ENCODE measurements at regions not wholly inside any gene's neighbourhood (a gene's known extent, or its start where the extent isn't known, plus 50 kb on each side); places are given as distances from the start of the nearest gene placed in this dataset.

DNA sequence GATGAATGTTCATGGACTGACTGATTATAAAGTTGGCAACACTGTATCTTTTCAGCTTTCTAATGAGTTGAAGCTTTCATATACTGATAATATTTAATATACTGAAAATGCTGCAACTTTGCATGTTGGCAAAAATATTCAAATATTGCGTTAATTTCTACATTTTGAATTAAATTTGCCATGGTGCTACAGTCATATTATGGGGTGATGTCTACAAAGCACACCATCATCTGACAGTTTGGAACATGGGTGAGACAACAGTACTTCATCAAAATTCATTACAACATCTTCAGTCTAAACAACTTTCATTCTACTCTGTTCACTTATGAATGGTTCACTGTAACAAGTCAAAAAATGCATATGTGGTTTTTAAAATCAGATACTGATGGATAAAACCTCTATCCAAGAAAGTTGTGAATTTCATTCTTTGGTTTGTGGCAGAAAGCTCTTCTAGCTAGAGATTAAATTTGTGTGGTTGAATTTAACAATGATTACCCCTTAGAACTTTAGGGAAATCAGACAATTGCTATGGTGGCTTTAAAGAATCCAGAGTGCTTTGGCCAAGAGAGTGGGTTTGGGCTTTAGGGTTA is 136.4 kb downstream of the TMEM26 start:
- no peak overlapping the region for H3K9ac ChIP-seq (ENCODE audit: low read length)
- H3K9me3 ChIP-seq (ENCODE audit: low read length) = no peaks in the 10 kb centered on the region
- H3K4me1 ChIP-seq (ENCODE audit: insufficient read depth, low read length) = peaks cover 7% of the 10 kb centered on the region
- no peak overlapping the region for H3K4me3 ChIP-seq (ENCODE audit: low read depth in 1 of 2, low read length in 2 of 2)
- H3K27ac ChIP-seq (ENCODE audit: low read depth, low read length) = no peak overlapping the region
- H3K36me3 ChIP-seq (ENCODE audit: insufficient read depth, low read length) = no peaks in the 10 kb centered on the region
- no peaks in the 10 kb centered on the region for H3K27me3 ChIP-seq (ENCODE audit: control insufficient read depth in 1 of 2, insufficient read depth in 2 of 2, low read length in 2 of 2)

DNA sequence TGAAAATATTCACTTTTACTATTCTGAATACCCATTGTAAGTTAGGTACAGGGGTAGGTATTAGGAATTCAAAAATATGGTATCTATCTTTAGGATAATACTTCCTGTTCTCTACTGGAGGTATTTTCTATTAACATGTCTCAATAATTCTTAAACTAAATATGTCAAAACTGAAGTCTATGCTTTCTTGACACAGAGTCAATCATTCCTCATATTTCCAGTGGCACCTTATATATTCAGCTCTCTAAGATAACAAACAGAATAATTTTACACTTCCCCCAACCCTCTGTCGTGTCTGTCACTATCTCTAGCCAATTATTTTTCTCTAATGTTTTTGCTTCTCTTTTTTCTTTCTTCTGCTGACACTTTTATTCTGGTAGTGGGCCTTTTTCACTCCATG is 138.9 kb downstream of the TMEM26 start:
- peaks cover 7% of the 10 kb centered on the region for H3K4me1 ChIP-seq (ENCODE audit: insufficient read depth, low read length)
- H3K9me3 ChIP-seq (ENCODE audit: low read length) = no peaks in the 10 kb centered on the region
- H3K4me3 ChIP-seq (ENCODE audit: low read depth in 1 of 2, low read length in 2 of 2) = no peak overlapping the region
- no peak overlapping the region for H3K9ac ChIP-seq (ENCODE audit: low read length)
- no peaks in the 10 kb centered on the region for H3K27me3 ChIP-seq (ENCODE audit: control insufficient read depth in 1 of 2, insufficient read depth in 2 of 2, low read length in 2 of 2)
- H3K36me3 ChIP-seq (ENCODE audit: insufficient read depth, low read length) = no peaks in the 10 kb centered on the region
- no peak overlapping the region for H3K27ac ChIP-seq (ENCODE audit: low read depth, low read length)

DNA sequence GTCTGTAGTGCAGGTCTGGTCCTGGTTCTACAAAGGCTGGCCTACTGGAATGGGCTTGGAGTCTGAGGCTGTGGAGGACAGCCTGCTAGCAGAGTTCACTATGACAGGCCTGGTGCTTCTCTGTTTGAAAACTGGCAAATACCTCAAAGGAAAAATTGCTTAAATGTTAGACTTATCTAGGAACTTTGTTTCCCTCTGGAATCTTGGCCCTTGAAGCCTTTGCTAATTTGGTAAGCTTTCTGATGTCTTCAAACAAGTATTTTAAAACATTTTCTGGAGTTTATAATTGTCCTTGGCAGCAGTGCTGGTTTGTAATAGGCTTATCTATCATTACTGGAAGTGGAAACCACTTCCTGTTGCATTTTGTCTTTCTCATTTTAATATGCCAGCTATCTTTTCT is 139.7 kb downstream of the TMEM26 start:
- Histone ChIP-seq H3K36me3 (ENCODE audit: insufficient read depth, low read length) (no peaks in the 10 kb centered on the region), H3K27me3 (ENCODE audit: control insufficient read depth in 1 of 2, insufficient read depth in 2 of 2, low read length in 2 of 2) (no peaks in the 10 kb centered on the region), H3K9ac (ENCODE audit: low read length) (no peak overlapping the region), H3K27ac (ENCODE audit: low read depth, low read length) (no peak overlapping the region), H3K9me3 (ENCODE audit: low read length) (no peaks in the 10 kb centered on the region), H3K4me3 (ENCODE audit: low read depth in 1 of 2, low read length in 2 of 2) (no peak overlapping the region), H3K4me1 (ENCODE audit: insufficient read depth, low read length) (peaks cover 7% of the 10 kb centered on the region)

DNA sequence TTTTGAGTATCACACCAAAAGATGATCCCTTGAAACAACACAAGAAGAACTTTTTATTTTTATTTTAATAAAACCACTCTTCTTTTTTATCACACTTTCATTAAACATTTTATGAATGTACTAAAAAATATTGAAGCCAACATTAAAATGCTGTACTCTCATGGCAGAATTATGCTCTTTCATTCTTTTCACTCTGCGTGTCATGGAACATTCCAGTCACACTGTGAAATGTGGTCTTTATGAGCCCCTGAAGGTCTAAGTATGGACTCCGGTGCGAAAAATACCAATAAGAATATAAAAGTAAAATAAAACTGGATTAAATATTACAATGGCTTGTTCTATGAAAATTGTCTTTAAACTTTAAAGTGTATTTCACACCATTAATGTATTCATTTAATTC is 148.4 kb downstream of the TMEM26 start:
- no peaks in the 10 kb centered on the region for H3K9me3 ChIP-seq (ENCODE audit: low read length)
- H3K27me3 ChIP-seq (ENCODE audit: control insufficient read depth in 1 of 2, insufficient read depth in 2 of 2, low read length in 2 of 2) = no peaks in the 10 kb centered on the region

DNA sequence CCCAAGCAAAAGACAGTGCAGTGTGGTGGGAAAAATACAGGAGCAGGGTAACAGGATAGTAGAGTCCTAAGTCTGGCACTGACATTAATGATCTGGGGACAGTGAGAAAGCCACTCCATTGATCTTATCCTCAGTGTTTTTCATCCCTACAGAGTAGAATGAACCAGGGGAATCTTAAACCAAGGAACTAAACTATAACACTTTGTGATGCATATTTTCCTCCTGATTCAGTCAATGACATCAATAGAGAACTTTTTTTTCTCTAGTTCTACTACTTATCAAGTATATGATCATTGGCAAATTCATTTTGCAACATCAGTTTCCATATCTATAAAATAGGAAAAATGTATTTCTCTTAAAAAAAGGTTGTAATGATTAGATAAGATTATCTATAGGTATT is 151.1 kb downstream of the TMEM26 start:
- no peak overlapping the region for H3K9ac ChIP-seq (ENCODE audit: low read length)
- no peaks in the 10 kb centered on the region for H3K27me3 ChIP-seq (ENCODE audit: control insufficient read depth in 1 of 2, insufficient read depth in 2 of 2, low read length in 2 of 2)
- H3K4me1 ChIP-seq (ENCODE audit: insufficient read depth, low read length) = peaks cover 15% of the 10 kb centered on the region
- H3K27ac ChIP-seq (ENCODE audit: low read depth, low read length) = no peak overlapping the region
- no peaks in the 10 kb centered on the region for H3K9me3 ChIP-seq (ENCODE audit: low read length)
- no peak overlapping the region for H3K4me3 ChIP-seq (ENCODE audit: low read depth in 1 of 2, low read length in 2 of 2)
- no peaks in the 10 kb centered on the region for H3K36me3 ChIP-seq (ENCODE audit: insufficient read depth, low read length)

More for the DNA sequence above, 148.4 kb downstream of the TMEM26 start:
- Histone ChIP-seq H3K36me3 (ENCODE audit: insufficient read depth, low read length) (no peaks in the 10 kb centered on the region), H3K9ac (ENCODE audit: low read length) (no peak overlapping the region), H3K27ac (ENCODE audit: low read depth, low read length) (no peak overlapping the region), H3K4me1 (ENCODE audit: insufficient read depth, low read length) (peaks cover 15% of the 10 kb centered on the region), H3K4me3 (ENCODE audit: low read depth in 1 of 2, low read length in 2 of 2) (no peak overlapping the region)

DNA sequence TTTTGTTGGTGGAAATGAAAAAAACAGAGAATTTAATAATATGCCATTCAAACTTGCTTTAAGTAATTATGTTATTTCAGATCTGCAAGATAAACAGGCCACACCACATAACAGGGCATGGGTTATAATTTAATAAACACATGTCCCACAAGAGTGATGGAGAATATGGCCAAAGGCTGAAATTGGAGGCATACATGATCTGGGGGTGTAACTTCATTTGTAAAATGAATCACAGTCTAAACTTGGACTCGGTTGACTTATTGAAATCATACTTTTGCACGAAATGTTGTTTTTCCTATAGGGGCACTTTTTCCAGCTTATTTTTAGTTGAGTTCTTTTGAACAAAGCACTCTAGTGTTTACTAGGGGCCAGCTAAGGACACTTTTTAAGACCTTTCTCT is 151.6 kb downstream of the TMEM26 start:
- no peak overlapping the region for H3K9ac ChIP-seq (ENCODE audit: low read length)
- H3K9me3 ChIP-seq (ENCODE audit: low read length) = no peaks in the 10 kb centered on the region
- no peaks in the 10 kb centered on the region for H3K27me3 ChIP-seq (ENCODE audit: control insufficient read depth in 1 of 2, insufficient read depth in 2 of 2, low read length in 2 of 2)

DNA sequence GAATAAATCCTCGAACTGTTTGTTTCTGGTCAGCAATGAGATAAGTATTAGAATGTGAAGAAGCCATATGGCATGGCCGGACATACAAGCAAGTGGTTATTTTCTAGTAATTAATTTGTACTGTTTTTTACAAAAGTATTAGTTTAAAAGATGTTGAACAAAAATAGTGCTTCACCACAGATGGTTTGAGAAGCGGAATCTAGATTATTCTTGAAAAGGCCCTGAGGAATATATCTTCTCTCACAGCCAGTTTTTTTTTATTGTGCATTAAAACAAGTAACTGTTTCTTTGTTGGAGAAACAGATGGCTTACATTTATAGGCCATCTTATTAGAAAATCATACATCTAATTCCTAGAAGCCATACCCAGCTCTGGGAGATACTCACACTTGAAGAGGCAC is 153.3 kb downstream of the TMEM26 start:
- Histone ChIP-seq H3K27ac (ENCODE audit: low read depth, low read length) (no peak overlapping the region), H3K4me3 (ENCODE audit: low read depth in 1 of 2, low read length in 2 of 2) (no peak overlapping the region), H3K4me1 (ENCODE audit: insufficient read depth, low read length) (peaks cover 15% of the 10 kb centered on the region), H3K27me3 (ENCODE audit: control insufficient read depth in 1 of 2, insufficient read depth in 2 of 2, low read length in 2 of 2) (no peaks in the 10 kb centered on the region), H3K9me3 (ENCODE audit: low read length) (no peaks in the 10 kb centered on the region), H3K9ac (ENCODE audit: low read length) (no peak overlapping the region), H3K36me3 (ENCODE audit: insufficient read depth, low read length) (no peaks in the 10 kb centered on the region)

More for the DNA sequence above, 151.6 kb downstream of the TMEM26 start:
- H3K4me1 ChIP-seq (ENCODE audit: insufficient read depth, low read length) = peaks cover 15% of the 10 kb centered on the region
- no peak overlapping the region for H3K4me3 ChIP-seq (ENCODE audit: low read depth in 1 of 2, low read length in 2 of 2)
- no peaks in the 10 kb centered on the region for H3K36me3 ChIP-seq (ENCODE audit: insufficient read depth, low read length)
- no peak overlapping the region for H3K27ac ChIP-seq (ENCODE audit: low read depth, low read length)

DNA sequence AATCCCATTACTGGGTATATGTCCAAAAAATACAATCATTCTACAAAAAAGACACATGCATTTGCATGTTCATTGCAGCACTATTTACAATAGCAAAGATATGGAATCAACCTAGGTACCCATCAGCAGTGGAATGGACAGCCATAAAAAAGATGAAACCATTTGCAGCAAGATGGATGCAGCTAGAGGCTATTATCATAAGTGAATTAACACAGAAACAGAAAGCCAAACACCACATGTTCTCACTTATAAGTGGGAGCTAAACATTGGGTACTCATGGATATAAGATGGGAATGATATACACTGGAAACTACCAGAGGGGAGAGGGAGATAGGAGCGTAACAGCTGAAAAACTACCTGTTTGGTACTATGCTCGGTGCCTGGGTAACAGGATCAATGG is 154.0 kb downstream of the TMEM26 start:
- Histone ChIP-seq H3K27me3 (ENCODE audit: control insufficient read depth in 1 of 2, insufficient read depth in 2 of 2, low read length in 2 of 2) (no peaks in the 10 kb centered on the region), H3K27ac (ENCODE audit: low read depth, low read length) (no peak overlapping the region), H3K36me3 (ENCODE audit: insufficient read depth, low read length) (no peaks in the 10 kb centered on the region), H3K9me3 (ENCODE audit: low read length) (no peaks in the 10 kb centered on the region), H3K4me1 (ENCODE audit: insufficient read depth, low read length) (peaks cover 18% of the 10 kb centered on the region), H3K9ac (ENCODE audit: low read length) (no peak overlapping the region), H3K4me3 (ENCODE audit: low read depth in 1 of 2, low read length in 2 of 2) (no peak overlapping the region)

DNA sequence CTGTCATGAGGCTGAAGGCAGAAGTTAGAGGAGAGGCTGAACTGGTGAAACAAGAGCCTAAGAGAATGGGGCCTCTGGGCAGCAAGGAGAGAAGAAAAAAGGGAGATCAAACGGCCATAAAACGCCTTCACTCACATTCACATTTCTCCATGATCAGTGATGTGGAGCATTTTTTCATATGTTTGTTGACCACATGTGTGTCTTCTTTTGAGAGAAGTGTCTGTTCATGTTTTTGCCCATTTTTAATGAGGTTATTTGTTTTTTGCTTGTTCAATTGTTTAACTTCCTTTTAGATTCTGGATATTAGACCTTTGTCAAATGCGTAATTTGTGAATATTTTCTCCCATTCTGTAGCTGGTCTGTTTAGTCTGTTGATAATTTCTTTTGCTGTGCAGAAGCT is 155.0 kb downstream of the TMEM26 start:
- Histone ChIP-seq H3K4me3 (ENCODE audit: low read depth in 1 of 2, low read length in 2 of 2) (no peak overlapping the region), H3K9ac (ENCODE audit: low read length) (no peak overlapping the region), H3K9me3 (ENCODE audit: low read length) (no peaks in the 10 kb centered on the region), H3K27ac (ENCODE audit: low read depth, low read length) (no peak overlapping the region), H3K36me3 (ENCODE audit: insufficient read depth, low read length) (no peaks in the 10 kb centered on the region), H3K27me3 (ENCODE audit: control insufficient read depth in 1 of 2, insufficient read depth in 2 of 2, low read length in 2 of 2) (no peaks in the 10 kb centered on the region), H3K4me1 (ENCODE audit: insufficient read depth, low read length) (peaks cover 20% of the 10 kb centered on the region)

DNA sequence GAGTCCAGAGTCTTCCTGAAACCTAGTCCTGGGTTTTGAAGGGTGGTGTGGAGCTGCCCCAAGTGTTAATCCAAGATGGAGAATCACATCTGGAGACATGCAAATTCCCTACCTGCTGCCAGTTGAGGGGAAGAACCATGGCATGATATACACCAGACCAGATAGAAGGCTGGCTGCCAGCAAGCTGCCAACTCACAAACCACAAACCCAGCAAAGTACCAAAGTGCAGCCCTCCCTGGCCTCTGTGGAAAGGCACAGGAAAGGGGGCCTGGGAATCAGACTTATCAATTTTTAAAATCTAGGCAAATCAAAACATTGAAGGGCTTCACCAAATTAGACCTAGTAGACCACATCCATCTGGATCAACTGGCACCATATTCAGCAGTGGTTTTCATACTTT is 157.0 kb downstream of the TMEM26 start:
- H3K4me3 ChIP-seq (ENCODE audit: low read depth in 1 of 2, low read length in 2 of 2) = no peak overlapping the region
- no peak overlapping the region for H3K9ac ChIP-seq (ENCODE audit: low read length)
- H3K36me3 ChIP-seq (ENCODE audit: insufficient read depth, low read length) = no peaks in the 10 kb centered on the region
- H3K27me3 ChIP-seq (ENCODE audit: control insufficient read depth in 1 of 2, insufficient read depth in 2 of 2, low read length in 2 of 2) = no peaks in the 10 kb centered on the region
- H3K9me3 ChIP-seq (ENCODE audit: low read length) = no peaks in the 10 kb centered on the region
- no peak overlapping the region for H3K27ac ChIP-seq (ENCODE audit: low read depth, low read length)
- H3K4me1 ChIP-seq (ENCODE audit: insufficient read depth, low read length) = peaks cover 12% of the 10 kb centered on the region

DNA sequence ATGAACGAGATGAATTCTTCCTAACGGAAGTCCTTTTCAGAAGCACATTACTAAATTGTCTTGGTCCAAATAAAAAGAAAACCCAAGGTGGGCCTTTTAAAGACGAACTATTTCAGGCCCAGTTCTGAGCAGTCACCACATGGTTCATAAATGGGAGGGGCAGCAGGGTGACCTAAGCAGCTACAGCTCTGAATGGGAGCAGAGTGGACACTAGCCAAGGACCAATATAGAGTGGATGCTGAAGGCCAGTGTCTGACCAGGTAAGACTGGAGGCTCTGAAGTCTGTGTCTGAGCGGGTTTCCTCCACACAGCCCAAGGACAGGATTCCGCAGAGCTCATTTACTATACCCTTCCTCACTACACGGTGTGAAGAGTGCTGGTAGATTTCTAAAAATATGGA is 159.1 kb downstream of the TMEM26 start:
- Histone ChIP-seq H3K4me1 (ENCODE audit: insufficient read depth, low read length) (peaks cover 5% of the 10 kb centered on the region), H3K27me3 (ENCODE audit: control insufficient read depth in 1 of 2, insufficient read depth in 2 of 2, low read length in 2 of 2) (no peaks in the 10 kb centered on the region), H3K27ac (ENCODE audit: low read depth, low read length) (no peak overlapping the region), H3K9me3 (ENCODE audit: low read length) (no peaks in the 10 kb centered on the region), H3K36me3 (ENCODE audit: insufficient read depth, low read length) (no peaks in the 10 kb centered on the region), H3K9ac (ENCODE audit: low read length) (no peak overlapping the region), H3K4me3 (ENCODE audit: low read depth in 1 of 2, low read length in 2 of 2) (no peak overlapping the region)

DNA sequence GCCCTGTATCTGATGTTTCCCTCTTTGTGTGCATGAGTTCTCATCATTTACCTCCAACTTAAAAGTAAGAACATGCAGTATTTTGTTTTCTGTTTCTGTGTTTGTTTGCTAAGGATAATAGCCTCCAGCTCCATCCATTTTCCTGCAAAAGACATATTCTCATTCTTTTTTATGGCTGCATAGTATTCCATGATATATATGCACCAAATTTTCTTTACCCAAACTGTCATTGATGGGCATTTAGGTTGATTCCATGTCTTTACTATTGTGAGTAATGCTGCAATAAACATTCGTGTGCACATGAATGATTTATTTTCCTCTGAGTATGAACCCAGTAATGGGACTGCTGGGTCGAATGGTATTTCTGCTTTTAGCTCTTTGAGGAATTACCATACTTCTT is 163.4 kb downstream of the TMEM26 start:
- H3K4me3 ChIP-seq (ENCODE audit: low read depth in 1 of 2, low read length in 2 of 2) = no peak overlapping the region
- H3K27ac ChIP-seq (ENCODE audit: low read depth, low read length) = no peak overlapping the region
- no peaks in the 10 kb centered on the region for H3K27me3 ChIP-seq (ENCODE audit: control insufficient read depth in 1 of 2, insufficient read depth in 2 of 2, low read length in 2 of 2)
- H3K9me3 ChIP-seq (ENCODE audit: low read length) = no peaks in the 10 kb centered on the region
- H3K4me1 ChIP-seq (ENCODE audit: insufficient read depth, low read length) = peaks cover 5% of the 10 kb centered on the region
- no peak overlapping the region for H3K9ac ChIP-seq (ENCODE audit: low read length)
- no peaks in the 10 kb centered on the region for H3K36me3 ChIP-seq (ENCODE audit: insufficient read depth, low read length)
